DMS153 (cell line): ENCODE measurements at regions not wholly inside any gene's neighbourhood (a gene's known extent, or its start where the extent isn't known, plus 50 kb on each side); places are given as distances from the start of the nearest gene placed in this dataset.
"Not testable (repeated sequence)": the region's sequence is repeated elsewhere in the genome, so short reads cannot be mapped to it uniquely, and the experiment has no call there.

Source experiments
- DNase-seq: peaks from one replicate; lab custom pipeline; 2025; lab: John Stamatoyannopoulos, UW

DNA sequence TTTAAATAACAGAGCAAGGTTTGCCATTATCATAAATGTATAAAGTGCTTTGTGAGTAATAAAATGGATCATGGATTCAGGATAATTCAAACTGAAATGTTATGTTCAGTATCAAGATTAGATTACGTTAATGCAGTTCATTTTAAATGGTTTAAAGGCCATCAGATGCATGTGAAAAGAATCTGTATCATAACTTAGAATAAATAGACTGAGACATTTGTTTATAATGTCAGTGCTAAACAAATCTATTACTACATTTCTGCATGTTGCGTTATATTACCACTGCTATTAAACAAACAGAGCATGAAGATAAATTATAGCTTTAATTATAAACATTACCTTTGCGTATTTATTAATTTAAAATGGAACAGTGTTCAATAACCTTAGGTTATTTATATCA is 160.2 kb downstream of the TOX3 start:
- DNase-seq = no peak

DNA sequence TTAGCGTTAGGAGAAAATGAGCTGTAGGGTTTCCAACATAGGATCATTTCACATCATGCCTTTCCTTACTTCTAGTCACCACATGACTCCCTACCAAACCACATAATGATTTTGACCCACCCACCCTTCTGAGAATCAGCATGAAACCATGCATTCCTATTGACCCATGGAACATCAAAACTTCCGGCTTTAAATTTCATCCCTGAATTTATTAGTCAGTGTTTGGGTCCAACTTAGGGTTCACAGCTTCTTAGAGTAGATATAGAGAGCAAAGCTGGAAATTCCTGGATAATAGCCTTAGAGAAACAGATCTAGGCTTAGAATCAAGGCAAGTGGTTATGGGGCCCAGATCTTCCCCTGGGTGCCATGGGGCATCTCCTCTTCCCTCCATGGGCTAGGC is 162.6 kb downstream of the TOX3 start:
- DNase-seq = no peak

DNA sequence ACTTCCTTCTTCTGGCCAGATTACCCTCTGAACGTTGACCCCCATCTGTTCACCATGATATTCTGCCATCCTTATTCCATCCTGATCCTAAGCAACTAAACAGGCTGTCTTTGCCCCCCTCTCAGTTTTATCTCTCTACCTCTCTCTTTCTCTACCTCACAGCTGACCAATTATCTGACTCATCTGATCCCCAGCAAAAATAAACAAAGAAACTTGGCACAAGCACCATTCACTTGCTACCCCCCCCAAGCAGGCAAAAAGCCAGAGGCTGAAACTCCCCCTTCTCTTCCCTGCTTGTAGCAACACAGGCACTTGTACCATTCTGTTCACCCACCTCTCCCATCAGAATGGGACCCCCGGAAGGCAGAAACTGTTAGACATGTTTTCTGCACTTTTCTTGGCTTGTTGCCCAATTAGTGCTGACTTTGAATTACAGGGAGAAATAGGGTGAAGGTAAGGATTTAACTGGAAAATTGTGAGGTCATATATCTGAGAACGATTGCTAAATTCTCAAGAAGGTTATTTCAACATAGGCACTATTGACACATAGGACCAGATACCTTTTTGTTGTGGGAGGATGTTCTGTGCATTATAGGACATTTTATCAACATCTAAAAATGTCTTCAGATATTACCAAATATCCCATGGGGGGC is 163.2 kb downstream of the TOX3 start:
- no peak for DNase-seq

DNA sequence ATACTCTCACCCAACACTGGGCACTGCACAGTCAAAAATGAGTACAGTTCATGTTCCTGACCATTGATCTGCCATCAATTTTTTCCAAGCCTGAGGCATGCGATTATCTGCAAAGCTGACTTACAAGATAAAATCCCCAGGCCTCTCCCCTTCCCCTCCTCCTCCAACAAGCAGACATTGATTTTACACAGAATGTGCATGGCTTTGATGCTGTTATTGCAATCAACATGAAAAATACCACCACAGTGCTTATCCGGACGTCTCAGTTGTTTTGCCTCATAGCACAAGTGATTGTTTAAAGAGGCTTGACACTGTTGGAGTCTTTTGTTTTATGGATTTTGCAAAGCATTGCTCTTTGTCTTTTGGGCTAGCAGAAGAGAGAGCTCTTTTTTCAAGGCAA is 163.8 kb downstream of the TOX3 start:
- no peak for DNase-seq

DNA sequence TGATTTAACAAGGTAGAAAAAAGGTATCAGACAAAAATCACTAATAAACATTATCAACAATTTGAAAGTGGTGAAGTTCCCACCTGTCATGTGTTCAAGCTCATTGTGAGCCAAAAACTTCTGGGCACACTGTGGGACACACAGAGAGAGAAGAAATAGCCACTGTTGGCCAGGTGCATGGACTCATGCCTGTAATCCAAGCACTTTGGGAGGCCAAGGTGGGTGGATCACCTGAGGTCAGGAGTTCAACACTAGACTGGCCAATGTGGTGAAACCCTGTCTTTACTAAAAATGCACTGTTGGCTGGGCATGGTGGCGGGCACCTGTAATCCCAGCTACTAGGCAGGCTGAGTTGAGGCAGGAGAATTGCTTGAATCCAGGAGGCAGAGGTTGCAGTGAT is 167.4 kb downstream of the TOX3 start:
- DNase-seq = no peak

DNA sequence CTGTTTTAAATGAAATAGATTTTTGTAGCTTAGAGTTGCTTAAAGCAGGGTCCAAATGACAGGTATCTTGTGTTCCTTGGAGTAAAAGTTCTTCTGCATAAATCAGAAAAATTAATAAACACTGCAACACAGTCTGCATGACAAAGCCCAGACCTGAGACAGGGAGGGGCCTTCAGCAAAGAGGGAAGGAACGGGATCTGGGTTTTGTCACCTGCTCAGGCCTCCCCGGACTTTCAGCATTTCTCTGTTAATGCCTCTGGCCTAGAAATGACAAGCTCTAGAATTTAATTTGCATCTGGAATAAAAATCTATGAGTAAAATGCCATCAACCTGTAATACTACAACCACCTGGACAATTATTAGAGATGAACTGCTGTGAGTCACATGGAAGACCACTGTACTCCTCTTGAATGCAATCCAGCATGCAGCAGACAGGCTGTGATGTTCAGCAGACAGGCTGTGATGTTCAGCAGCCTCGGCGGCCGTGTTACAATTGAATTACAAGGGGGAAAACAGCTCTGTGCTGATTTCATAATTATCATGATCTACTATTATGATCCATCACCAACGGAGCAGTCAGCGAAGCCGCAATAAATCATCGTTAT is 170.2 kb downstream of the TOX3 start:
- no peak for DNase-seq

DNA sequence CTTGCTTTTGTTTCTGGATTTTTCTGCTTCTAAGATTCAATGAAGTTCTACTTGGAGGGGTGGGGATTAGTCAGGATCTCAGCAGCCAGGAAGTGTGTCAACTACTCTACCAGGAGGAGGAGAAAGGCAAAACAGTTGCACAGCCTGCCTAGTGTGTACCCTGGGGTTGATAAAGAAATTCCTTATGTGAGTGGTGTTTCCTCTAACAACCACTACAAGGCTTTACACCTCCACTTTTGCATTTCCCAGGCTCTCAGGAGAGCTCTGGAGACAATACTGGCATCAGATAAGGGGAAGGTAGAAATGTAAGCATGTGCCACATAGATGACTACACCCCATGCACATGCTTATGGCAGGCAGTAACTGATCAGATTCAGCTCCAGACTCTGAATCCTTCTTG is 174.6 kb downstream of the TOX3 start:
- DNase-seq = no peak

DNA sequence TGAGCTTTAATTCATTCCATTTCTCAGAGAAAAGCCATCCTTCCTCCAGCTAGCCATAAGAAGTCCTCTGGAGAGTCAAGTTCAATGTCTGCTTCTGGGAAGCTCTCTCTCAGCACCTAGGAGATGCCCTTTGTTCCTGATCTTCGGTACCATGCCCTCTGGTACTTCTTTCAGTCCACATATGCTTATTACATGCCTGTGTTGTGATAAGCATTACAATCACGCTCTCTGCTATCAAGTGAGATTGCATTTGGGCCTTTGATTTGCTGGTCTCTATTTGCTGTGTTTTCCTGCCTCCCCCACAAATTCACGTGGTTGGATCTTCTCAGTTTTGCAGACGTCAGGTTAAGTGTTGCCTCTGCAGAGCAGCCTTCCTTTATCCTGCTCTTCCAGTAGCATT is 178.1 kb downstream of the TOX3 start:
- no peak for DNase-seq

DNA sequence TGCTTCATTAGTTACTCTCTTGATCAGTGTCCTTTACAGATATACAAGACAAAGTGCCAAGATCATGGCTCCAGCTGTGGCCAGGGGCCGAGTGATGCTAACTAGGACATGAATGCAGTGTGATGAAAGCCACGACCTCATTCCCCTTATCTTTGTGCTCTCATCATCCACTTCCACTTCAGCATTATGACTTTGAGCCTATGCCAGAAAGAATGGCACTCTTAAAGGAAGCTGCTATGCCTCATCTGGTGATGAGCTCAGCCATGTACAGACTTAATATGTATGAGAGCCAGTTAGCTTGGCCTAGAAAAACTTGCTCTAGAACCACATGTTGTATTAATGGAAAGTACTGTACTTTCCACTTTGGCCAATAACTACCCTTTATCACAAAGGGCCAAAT is 179.1 kb downstream of the TOX3 start:
- DNase-seq = no peak

DNA sequence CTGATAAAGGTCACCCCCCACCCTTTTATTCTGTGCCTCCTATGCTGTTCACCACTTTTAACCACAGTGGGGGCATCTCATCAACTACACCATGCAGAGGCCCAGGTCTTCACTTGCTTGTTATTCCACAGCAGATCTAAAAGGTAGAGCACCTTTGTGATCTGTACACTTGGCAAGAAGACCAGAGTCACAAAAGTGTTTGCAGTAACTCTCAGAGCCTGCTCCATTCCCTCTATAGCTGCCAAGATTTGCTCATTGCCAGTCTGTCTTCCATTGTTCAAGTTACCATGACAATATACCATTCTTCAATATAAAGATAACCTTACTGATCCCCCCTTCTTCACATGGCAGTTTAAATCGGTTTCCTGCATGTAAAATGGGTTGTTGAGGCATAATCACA is 180.0 kb downstream of the TOX3 start:
- no peak for DNase-seq

DNA sequence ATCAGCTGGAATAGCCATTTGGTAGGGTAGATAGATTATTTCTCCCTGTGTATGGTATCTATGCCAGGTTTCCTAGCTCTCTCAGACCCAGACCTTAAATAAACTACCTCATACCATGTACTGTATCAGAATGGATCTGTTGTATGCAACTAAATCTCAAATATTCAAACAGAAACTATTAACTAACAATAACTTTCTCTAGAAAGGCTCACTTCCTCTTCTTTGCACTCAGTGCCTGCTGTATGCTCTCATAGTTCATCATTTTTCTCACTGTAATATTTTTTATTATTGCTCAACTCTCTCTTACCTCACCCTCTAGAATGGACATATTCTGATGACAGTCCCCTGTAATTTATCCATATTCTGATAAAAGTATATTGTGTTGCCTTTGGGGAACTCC is 182.4 kb downstream of the TOX3 start:
- no peak for DNase-seq

DNA sequence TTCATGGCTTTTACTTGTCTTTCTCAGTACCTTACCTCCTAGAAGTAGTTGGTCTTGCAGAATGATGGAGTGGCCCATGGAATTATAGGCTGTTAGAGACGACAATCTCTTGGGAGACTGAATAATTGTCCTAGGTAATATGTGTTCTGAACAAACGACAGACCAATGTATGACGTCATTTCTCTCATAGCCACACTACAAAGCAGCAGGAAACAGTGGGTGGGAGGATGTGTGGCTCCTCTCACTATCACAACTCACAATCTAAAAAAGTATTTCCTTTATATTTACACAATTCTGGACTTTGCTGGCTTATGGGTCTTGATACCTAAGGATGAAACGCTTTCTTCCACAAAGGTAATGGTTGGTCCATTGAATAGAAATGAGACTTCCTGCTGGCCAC is 183.9 kb downstream of the TOX3 start:
- DNase-seq = no peak

DNA sequence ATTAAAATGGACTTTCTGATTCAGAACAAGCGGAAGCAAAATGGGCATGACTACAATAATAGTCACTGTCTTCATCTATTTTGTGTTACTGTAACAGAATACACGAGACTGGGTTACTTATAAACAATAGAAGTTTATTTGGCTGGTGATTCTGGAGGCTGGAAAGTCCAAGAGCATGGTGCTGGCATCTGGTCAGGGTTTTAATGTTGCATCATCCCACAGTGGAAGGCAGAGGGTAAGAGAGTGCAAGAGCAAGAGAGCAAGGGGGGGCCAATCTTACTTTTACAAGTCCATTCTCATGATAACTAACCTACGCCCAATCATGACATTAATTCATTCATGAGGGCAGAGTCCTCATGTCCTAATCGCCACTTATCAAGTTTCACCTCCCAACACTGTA is 189.2 kb downstream of the TOX3 start:
- DNase-seq = no peak

DNA sequence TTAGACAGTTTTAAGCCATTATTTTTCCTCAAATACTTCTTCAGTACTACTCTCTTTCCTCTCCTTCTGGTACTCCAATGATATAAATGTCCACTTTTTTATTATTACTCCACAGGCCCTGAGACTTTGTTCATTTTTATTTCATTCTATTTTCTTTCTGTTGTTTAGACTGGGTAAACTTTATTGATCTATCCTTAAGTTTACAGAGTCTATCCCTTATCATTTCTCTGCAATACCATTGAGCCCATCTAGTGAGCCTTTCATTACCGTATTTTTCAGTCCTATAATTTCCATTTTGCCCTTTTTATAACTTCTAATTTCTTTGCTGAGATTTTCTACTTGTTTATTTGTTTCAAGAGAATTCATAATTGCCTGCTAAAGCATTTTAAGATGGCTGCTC is 193.7 kb downstream of the TOX3 start:
- DNase-seq = no peak

DNA sequence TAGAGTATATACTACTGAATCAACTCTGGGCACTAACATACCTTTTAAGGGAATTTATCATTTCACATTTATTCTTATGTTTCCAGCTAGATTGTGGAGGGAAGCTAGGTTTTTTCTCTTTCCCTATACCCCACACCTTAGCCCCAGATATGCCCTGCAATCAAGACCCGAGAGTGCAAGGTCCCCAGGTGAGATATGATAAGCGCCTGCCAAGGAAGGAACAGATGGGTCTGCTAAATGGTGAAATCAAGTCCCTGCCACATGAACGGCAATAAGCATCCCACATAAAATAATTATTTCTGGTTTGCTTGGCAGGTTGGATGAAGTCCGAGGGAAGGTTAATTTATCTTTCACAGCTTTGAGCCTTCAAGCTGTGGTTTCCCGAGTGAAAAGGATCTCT is 195.5 kb downstream of the TOX3 start:
- DNase-seq = no peak

DNA sequence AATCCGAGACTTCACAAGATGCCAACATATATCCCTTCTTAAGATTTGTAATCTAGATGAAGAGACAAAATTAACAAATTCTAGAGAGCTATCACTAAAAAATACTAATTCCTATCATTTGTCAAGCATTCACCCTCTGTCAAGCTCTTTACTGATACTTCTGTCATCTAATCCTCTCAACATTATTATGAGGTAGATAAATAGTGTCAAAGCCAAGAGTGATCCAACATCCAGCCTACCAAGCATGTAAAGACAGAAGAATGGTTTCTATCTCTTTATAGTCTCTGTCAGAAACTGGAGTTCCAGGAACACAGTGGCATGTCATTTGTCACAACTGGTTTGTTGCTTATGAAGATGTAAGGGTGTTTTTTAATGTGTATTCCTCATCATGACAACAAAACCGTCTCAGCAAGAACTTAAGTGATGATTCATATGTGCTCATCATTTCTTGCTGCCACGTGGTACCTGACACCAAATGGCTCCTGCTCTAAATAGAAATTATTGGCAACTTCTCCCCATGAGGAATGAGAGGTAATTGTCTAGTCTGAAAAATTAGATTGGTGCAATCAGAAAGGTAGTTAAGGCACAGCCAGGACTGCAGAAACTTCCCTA is 196.8 kb downstream of the TOX3 start:
- DNase-seq = no peak

DNA sequence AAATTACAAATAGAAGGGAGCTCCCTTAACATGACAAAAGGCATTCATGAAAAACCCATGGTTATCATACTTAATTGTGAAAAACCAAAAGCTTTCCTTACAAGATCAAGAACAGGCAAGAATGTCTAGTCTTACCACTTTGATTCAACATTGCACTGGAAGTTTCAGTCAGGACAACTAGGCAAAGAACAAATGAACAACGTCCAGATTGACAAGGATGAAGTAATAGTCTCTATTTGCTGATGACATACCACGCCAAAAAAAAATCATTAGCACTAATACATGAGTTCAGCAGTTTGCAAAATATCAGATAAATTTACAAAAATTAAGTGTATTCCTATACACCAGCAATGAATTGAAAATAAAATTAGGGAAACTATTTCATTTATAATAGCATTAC is 200.2 kb downstream of the TOX3 start:
- DNase-seq = no peak

DNA sequence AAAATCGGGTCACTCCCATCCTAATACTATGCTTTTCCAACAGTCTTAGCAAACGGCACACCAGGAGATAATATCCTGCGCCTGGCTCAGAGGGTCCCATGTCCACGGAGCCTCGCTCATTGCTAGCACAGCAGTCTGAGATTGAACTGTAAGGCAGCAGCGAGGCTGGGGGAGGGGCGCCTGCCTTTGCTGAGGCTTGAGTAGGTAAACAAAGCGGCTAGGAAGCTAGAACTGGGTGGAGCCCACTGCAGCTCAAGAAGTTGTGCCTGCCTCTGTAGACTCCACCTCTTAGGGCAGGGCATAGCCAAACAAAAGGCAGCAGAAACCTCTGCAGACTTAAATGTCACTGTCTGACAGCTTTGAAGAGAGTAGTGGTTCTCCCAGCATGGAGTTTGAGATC is 213.3 kb downstream of the TOX3 start:
- not testable (repeated sequence) for DNase-seq

DNA sequence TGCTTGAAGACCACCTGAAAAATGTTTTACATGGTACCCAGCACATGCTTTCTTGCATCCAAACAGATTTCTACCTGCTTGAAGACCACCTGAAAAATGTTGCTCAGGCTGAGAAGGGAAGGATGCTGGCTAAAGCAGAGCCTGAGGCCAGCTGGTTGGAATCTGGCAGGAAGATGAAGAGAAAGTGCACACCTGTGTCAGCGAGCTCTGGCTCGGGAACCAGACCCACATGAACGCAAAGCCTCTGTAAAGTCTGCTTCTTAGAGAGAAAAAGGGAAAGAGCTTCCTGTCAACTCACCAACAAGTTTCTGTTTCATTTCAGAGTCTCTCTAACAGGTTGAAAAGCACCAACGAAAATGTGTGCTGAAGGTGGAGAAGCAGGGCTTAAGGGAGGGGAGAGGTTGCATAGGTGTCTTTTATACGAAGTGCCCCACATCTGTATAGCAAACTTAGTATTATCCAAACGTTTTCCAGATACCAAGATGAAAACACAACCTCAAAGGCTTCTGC is 226.0 kb downstream of the TOX3 start:
- DNase-seq = no peak

DNA sequence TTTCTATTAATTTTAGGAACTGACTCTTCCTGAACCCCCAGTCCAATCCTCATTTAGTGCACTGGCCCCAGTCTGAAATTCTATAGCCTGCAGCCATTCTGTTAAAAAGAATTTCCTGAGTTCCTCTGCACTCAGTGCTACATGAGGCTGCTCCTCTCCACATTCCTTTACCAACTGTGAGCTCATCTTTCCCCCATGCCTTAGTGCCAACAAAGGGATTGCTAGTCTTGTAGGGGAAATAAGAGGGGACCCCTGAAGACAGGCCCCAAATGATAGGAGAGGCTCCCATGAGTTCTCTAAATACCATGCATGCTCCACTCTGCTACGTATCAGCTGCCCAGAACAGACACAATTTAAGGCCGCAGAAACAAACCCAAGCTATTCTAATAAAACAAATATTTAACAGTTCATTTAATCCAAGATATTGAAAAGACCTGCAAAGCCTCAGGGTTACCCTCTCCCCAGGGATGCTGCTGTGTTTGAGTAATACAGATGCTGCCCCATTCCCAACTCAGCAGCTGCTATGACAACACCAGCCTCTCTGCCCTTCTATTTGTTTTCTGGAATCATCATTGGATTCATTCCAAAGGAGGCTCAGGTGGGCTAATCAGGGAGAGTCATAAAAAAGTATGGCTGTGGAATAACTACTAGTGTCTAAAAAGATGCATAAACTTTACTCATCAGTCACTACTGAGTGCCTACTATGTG is 228.5 kb downstream of the TOX3 start:
- DNase-seq = peak; percentile 65

DNA sequence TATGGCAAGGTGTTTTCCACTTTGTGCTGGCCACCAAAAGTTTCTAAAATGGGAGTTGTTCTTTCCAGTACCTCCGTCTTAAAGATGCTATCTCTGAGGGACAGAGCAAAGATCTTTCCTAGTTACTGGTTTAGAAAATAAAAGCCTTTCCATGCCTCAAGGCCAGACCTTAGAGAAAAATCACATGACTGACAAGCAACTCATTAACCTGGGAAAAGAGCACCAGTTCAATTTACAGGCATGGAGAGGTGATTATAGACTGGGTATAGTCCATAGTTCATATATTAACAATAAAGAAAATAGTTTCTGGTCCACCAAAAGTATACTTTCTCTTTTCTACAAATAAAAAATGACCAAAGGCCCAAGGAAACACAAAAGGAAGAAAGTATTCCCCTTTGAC is 230.7 kb downstream of the TOX3 start:
- no peak for DNase-seq

DNA sequence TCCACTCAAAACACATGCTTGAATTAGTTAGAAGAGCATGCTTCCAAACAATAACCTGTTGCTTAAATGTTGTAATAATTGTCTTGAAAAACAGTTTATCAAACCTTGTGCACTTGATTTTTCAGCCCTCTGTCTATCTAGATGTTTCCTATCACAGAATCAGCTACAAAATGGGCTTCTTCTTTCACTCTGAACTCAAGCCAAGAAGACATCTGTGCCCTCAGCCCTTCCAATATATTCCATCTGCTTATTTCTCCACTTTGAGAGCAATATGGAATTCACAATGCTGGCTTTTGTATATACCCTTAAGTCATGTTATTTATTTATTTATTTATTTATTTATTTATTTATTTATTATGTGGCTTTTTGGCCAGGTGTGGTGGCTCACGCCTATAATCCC is 234.2 kb downstream of the TOX3 start:
- no peak for DNase-seq
